ENCODE measurements at regions not wholly inside any gene's neighbourhood (a gene's known extent, or its start where the extent isn't known, plus 50 kb on each side); places are given as distances from the start of the nearest gene placed in this dataset.
A peak's percentile ranks its signal among the peaks of the same experiment; 100 is the strongest.

DNA sequence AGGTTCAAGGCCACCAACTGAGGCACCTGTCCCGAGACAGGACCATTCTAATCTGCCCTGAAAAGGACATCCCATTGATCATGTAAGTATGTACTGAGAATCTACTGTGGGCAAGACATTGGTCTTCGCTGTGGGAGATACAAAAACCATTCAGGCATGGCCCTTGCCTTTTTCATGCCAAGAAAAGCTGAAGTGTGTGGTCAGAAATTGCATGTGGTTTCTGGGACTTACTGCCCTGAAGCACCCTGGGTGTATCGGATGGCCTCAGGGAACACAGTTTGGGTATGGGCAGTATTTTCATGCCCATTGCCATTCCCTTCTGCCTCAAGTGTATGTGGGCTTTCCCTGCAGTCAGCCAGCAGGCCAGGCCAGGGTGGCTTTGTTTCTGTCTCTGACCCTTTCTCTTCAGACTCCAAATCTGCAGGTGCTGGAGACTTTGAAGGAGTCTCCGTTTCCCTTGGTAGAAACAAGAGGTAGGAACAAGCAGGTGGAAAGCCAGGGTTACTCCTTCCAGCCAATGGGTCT is 285.7 kb downstream of the ZEB1 start:
- DNase-seq, result no peak

DNA sequence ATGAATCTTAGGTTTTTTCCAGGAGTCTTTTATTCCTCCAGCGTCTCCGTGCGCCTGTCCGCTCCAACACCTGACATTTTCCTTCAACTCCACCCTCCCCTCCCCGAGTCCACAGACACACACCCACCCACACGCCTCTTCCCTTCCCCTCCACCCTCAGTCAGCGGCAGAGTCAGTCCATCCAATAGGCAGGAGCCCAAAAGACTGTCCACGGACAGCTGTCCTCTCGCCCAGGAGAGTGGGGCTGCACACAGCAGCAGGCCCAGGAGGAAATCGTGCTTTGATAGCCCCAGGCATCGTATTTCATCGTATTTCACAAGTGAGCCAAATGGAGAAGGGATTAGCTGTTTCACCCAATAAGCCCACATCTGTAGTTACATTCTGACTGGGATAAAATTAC is 285.1 kb downstream of the ZEB1 start:
- no peak for DNase-seq

DNA sequence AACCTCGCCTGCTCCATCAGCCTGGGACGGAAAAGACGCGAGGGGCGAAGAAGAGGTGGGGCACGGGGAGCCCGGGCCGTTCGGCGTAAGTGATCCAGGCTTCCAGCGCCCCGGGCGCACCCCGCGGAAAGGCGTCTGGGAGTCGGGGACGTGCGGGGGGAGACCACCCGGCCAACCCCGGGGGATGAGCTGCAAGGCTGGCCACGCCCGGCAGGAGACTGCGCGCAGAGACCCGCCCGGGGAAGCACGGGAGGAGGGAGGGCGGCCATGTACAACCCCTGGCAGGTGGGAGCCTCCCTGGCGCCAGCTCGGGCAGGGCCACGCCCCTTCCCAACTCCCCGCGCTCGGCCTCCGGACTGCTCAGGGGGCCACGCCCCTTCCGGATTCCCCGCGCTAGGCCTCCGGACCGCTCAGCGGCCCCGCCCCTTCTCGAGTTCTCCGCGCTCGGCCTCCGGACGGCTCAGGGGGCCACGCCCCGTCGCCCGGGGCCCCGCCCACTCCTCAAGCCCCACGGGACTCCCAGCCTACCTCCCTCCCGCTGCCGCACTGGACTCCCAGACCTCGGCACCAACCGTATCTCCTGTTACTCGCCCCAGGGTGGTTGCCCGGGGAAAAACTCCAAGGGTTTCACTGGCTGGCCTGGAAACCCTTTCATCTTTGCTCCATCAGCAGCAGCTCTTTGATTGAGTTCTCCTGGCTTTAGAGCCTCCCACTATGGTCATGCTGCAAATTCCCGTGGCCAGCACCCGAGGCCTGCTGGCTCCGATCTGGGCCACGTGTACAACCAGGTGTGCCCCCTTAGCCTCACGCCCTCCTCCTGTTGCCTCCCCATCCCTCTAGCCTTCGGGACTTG is 284.4 kb downstream of the ZEB1 start:
- peak; percentile 91 for DNase-seq

DNA sequence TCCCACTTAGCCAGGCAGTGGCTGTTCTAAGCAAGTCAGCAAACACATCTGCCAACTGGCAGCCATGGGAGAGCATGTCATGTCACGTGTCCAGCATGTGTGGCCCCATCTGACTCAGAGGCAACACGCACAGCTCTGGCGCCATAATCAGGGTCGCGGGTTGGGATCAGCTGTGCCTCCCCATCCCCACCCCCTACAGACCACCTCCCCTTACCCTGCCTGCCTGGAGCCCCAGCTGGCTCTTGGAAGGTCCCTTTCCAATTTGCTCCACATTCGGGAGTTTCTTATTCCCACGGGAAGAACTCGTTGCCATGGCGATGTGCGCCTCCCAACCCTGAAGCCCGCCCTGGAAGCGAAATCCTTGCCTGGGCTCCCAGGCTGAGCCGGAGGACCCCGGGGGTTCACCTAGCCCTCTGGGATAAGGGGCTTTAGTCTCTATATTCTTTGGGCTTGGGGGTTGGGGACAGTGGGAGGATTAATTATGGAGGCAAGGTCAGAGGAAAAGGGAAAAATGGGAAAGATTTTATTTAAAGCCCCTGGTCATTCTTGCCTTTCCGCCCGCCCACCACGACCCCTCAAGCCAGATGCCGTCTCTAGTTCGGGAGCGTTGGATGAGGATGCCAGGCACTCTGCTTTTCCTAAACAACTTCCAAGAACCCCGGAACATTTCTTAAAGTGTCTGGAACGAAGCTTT is 283.7 kb downstream of the ZEB1 start:
- DNase-seq, result no peak

DNA sequence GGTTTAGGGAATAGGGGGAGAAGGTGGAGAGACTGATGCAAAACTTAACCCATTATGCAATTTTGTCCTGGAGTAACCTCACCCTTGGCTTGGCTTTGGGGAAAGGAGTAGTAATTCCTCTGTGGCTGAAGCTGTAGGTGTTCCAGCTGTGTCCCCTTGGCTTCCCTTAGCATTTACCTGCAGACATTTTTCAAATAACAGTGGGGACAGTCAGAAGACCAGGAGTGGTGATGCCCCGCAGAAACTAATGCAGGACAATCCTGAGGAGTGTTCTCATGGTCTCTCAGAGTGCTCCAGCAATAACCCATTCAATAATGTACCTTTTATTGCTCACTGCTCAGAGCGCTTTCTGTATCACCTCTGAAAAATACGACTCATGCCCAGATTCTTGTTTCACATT is 282.1 kb downstream of the ZEB1 start:
- DNase-seq, result no peak

DNA sequence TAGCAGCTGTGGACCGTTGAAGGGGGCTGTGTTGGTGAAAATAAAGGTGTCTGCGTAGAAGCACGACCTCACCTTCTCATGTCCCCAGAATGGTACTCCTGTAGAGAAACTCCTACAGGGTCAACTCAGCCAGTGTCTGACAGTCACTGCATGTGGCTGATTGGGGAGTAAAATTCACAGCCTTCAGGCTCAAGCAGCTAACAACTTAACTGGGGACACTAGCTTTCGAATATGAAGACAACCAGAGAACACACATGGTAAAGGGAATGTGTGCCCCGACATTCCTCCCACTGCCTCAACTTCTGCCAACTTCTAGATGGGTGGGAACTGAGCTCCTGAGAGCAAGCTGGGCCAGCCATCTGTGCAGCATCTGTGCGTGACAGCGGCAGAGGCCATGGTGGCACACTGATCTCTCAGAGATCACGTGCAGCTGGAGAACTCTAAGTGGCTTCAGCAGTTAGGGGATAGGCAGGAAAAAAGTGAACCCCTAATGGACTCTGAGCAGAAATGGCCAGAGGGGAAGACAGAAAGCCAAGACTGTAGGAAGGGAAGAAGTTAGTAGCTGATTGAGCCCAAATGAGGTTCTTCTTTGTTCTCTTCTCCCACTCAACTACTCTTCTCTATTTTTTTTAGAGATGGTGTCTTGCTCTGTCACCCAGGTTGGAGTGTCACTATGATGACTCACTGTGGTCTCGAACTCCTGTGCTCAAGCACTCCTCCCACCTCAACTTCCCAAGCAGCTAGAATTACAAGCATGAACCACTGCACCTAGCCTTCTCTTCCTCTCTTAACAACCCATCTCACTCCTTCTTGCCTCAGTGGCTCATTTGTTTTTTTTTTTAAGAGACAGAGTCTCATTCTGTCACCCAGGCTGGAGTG is 280.8 kb downstream of the ZEB1 start:
- DNase-seq, result no peak

DNA sequence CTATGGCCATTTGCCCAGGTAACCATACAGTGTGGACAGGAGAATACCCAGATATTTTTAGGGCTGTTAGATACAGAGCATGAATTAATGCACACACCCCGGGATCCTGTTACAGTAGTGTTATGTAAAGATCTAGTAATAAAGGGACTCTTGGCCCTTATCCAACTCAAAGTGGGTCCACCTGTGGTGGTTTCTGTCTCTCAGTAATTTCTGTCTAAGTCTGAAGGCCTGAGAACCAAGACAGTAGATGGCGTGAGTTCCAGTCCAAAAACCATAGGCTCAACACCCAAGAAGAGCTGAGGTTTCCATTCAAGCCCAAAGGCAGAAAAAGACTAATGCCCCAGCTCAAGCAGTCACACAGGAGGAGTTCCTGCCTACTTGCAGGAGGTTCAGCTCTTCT is 277.7 kb downstream of the ZEB1 start:
- DNase-seq, result no peak

DNA sequence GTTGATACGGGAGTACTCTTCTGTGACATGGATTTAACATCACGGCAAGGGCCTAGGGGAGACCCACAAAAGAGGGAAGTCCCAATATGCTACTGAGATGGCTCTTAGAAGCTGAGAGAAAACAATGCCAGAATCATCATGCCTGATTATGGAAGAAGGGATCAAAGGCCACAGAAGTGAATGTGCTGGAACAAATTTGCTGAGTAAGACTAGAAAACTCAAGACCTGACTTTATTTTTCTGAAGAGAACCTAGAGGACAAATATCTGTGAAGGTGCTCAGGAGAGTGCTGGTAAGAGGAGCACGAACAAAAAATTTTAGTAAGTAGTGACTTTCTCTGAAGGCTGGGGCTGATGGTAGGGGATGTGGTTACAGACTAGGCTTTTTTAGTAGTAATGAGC is 277.0 kb downstream of the ZEB1 start:
- no peak for DNase-seq

DNA sequence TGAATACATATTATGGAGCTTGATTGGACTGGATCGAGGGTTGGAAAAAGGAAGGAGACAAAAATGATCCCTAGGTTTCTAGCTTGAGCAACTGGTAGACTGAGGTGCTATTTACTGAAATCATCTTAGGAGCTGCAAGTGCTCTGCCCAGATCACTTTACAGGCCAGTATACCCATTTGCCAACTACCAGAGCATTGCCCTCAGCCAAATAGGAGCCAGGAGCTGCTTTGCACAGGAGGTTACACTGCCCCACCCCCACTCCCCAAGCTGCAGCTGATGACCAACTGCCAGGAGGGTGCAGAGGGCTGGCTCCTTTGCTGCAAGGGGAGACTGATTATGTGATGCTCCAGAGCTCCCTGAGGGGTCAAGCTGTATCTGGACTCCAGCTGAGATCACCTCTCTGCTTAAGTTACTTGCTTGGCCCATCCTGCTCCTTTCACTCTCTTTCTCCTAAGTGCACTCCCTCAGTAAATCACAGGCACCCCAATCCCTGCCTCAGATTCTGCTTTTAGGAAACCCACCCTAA is 275.4 kb downstream of the ZEB1 start:
- DNase-seq, result no peak

DNA sequence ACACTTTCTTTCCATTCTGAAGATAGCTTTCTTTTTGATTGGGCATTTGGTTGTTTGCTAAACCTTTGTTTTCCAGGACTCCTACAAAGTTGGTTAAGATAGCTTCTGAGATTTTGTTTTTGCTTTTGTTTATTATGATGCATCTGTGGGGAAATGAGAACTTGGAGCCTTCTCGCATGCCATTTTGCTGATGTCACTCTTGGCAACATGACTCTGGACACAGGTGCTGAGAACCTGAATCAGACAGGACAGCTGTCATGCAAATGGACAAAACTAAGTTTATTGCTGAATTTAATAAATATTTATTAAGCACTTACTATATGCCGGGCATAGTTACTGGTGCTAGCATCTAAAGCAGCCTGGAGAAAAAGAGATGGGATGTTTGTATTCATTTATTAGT is 274.1 kb downstream of the ZEB1 start:
- DNase-seq, result no peak

DNA sequence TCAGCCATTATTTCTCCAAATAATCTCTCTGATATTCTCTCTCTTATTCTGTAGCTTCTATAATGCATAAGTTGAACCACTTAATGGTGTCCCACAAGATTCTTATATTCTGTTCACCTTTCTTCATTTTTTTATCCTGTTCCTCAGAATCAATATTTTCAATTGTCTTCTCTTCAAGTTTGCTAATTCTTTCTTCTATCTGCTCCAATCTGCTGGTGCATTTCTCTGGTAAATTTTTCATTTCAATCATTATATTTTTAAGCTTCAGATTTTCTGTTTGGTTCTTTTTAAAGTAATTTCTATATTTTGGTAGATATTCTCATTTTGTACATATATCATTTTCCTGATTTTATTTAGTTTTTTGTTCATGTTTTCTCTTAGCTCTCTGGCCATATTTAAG is 272.6 kb downstream of the ZEB1 start:
- DNase-seq, result no peak

DNA sequence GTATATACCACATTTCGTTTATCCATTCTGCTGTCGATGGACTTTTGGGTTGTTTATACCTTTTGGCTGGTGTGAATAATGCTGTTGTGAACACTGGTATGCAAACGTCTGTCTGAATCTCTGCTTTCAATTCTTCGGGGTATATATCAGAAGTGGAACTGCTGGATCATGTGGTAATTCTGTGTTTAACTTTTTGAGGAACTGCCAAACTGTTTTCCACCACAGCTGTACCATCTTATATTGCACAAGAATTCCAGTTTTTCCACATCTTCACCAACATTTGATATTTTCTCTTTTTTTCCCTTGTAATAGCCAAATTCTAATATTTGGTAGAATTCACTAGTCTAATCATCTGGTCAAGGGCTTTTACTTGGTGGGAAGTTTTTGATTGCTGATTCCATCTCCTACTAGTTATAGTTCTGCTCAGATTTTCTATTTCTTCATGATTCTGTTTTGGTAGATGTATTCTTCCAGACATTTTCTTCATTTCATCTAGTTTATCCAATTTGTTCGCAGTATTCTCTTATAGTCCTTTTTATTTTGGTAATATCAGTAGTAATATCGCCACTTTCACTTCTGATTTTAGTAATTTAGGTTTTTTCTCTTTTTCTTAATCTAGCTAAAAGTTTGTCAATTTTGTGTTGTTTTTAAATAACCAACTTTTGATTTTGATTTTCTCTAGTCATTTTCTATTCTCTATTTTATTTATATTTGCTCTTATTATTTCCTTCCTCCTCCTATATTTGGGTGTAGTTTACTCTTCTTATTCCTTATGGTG is 271.2 kb downstream of the ZEB1 start:
- no peak for DNase-seq

DNA sequence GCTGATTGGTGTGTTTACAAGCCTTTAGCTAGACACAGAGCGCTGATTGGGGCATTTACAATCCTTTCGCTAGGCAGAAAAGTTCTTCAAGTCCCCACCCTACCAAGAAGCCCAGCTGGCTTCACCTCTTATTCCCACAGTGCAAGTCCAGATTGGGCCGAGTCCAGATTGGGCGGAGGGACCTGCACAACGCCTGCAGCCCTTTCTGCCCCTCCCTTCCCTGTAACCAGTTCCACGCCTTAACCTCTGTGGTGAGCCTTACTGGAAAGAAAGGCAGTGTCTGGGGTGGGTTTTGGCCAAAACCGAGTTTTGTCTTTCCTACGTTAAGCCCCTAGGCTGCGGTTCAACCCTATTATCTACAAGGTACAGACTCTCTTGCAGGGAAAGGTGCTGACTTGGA is 268.7 kb downstream of the ZEB1 start:
- no peak for DNase-seq

DNA sequence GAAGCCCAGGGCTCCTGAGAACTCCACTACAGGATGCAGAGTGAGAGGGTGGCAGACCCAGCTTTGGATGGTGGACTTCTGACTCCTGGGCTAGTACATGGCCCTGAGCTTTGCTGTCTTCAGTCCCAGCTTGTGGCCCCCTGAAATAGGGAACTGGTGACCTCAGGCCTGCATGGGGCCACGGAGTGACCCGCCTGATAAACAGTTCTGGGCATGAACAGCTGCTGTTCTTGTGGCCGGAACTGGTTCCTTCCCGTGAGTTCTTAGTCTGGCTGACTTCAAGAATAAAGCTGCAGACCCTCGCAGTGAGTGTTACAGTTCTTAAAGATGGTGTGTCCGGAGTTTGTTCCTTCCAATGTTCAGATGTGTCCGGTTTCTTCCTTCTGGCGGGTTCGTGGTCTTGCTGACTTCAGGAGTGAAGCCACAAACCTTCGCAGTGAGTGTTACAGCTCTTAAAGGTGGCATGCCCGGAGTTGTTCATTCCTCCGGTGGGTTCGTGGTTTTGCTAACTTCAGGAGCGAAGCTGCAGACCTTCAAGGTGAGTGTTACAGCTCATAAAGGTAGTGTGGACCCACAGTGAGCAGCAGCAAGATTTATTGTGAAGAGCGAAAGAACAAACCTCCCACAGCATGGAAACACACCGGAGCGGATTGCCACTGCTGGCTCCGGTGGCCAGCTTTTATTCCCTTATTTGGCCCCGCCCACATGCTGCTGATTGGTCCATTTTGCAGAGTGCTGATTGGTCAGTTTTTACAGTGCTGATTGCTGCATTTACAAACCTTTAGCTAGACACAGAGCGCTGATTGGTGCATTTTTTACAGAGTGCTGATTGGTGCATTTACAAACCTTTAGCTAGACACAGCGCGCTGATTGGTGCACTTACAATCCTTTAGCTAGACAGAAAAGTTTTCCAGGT is 268.0 kb downstream of the ZEB1 start:
- DNase-seq, result no peak

DNA sequence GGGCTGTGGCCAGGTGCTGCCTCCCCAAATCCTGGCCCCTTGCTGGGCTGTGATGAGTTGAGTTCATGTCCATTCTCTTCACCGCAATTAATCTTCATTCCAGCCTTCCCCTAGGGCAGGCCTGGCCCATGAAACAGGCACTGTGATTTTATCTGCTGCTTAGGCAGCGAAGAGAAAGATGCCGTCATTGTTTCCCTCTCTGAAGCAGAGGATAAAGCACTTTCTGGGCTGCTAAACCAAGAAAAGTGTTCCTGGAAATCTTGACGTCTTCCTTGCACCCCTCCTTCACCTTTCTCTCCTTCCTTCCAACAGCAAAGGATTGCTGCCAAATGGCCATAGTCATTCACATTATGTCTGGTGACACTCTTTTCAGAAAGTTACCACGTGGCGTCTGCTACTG is 265.9 kb downstream of the ZEB1 start:
- no peak for DNase-seq

DNA sequence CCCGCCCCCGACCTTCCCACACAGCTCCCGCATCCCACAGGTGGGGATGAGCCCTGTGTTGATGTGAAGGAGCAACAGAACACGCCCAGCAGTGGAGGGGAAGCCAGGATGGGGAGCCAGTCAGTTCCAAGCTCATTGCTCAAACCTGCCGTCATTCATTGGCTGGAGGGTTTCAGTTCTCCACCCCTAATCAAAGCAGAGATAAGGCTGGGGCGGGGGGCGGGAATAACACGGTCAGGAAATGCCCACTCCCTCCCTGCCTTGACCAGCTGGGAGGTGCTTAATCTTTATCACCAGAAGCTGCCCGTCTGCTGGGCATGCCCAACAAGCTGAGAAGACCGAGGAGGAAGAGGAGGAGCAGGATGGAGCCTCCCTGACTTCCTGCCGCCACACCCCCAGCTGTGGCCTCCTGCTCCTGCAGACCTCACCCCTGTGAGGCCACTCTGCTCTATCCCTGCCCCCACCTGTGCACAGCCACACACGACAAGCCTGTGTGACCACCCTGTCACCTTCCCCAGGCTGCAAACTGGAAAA is 265.1 kb downstream of the ZEB1 start:
- DNase-seq, result no peak

DNA sequence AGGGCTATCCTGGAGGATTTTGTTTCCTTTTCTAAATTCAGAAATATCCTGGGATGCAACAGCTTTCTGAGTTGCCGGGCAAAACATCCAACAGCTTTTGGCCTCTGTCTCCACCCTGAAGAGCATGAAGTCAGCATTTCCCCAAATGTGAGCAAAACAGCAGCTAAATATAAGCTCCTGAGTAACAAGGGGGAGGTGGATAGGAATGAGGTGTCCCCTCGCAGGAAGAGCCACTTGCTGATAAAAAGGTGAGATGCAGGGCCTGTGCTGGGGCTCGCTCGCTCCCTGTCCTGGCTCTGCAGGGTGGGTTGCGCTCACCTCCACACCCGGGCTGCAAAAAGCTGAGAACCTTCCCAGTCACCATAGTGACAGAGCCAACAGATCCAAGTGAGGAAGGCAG is 264.3 kb downstream of the ZEB1 start:
- DNase-seq, result no peak

DNA sequence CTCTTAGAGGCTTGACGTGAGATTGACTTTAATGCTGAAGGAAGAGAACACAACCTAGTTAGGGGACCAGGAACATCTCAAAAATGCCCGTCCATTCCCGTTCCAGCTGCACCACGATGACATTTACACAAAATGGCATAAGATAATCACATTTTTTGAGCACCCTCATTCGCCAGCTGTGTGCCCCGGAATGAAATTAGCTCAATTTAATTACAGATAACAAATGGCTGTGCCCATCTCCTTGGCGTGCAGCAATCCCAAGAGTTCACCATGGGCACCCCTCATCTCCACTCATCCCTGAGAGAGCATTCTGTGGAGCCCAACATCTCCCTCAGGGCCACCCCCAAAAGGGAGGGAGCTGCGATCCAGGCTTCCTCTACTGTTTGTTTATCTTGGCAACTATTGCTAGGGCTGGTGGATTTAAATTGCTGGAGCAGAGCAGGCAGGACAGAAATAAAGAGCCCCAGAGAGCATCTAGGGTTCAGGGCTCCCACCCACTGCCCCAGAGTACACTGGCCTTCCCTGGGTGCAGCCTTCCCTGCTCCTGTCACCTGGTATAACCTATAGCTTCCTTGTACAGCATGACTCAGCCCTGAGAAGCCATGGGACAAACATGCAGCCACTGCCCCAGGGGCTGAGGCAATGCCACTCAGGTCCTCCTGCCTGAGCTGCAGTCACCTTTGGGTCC is 263.5 kb downstream of the ZEB1 start:
- no peak for DNase-seq

DNA sequence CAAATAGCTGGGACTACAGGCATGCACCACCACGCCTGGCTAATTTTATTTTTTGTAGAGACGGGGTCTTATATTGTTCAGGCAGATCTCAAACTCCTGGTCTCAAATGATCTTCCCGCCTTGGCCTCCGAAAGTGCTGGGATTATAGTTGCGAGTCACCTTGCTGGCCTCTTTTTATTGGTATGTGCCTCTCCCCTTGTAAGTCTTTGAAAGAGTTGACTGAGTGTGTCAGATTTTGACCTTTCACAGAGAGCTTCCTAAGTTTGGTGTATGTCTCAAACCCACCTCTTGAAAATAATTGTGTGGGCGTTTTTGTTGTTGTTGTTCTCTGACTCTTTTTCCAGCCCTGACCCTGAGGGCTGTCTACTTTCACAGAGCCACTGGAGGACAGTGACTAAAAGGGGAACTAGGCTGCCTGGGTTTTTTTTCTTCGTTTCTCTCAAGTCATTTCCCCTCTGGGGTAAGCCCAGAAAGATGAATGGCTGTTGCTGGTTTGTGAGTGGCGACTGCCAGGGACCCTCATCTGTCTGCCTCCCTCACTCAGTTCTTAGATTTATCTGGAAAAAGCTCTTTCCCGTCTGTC is 262.8 kb downstream of the ZEB1 start:
- no peak for DNase-seq

DNA sequence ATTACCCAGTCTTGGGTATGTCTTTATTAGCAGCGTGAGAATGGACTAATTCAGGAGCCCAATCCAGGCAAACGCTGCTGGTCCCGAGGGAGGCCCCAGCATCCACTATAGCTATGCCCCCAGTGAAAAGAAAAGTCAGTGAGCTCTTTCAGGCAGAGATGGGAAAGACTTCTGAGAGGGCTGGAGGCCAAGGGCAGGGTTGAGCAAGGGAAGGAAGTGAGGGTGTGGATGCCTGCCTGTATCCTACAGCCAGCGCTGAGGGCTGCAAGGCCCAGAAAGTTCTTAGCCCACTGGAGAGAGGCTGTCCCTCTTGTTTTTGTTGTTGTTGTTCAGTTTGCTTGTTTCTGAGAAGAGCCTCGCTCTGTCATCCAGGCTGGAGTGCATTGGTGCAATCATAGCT is 261.6 kb downstream of the ZEB1 start:
- no peak for DNase-seq
